Motor neuron (in vitro differentiated cells): ENCODE measurements at regions not wholly inside any gene's neighbourhood (a gene's known extent, or its start where the extent isn't known, plus 50 kb on each side); places are given as distances from the start of the nearest gene placed in this dataset.
A peak's percentile ranks its signal among the peaks of the same experiment; 100 is the strongest.
"Not testable (repeated sequence)": the region's sequence is repeated elsewhere in the genome, so short reads cannot be mapped to it uniquely, and the experiment has no call there.

Source experiments
- ATAC-seq, 8 experiments: fragments of 200-7000 bp; cut with Tn5 transposase; replicated peaks in 6 of 8; 2 replicates each; pipeline ENCODE4 v1.8.0; 2021; ENCODE audit warnings: mild to moderate bottlenecking in 8 of 8, moderate library complexity in 8 of 8
- H3K27ac ChIP-seq, 2 donors: fragments of 250-450 bp; sonication (Bioruptor Pico); 2 replicates each; pipeline ENCODE4 v1.9.0; 2021; ENCODE audit warnings: antibody characterized with exemption in 2 of 2, mild to moderate bottlenecking in 2 of 2, moderate library complexity in 1 of 2
- H3K4me1 ChIP-seq, 2 donors: fragments of 250-450 bp; sonication (Bioruptor Pico); replicated peaks in 1 of 2; 2 replicates each; pipeline ENCODE4 v1.6.1; 2021; ENCODE audit warnings: antibody characterized with exemption in 2 of 2, mild to moderate bottlenecking in 2 of 2, moderate library complexity in 1 of 2
- H3K4me3 ChIP-seq, 5 donors: fragments of 250-450 bp; sonication (Bioruptor Pico); 2 replicates each; pipeline ENCODE4 v1.9.0; 2021; ENCODE audit warnings: antibody characterized with exemption in 5 of 5, mild to moderate bottlenecking in 5 of 5, moderate library complexity in 4 of 5
- WGBS, 10 experiments: fragments of 450-650 bp; shearing (Covaris generic); methylation state at CpG; one replicate each; pipeline ENCODE4 v1.0.0; 2022; 5-methylcytosine and 5-hydroxymethylcytosine counted together
- in situ Hi-C, 9 experiments: fragments of 400-800 bp; cut with MboI; loops; one replicate each; pipeline ENCODE4 v1.15.0; 2021; ENCODE audit warnings: low sequenced_read_pairs in 9 of 9, low pct_unique_long_range_greater_than_20kb in 2 of 9; ENCODE audit not compliant: unreplicated experiment in 9 of 9

DNA sequence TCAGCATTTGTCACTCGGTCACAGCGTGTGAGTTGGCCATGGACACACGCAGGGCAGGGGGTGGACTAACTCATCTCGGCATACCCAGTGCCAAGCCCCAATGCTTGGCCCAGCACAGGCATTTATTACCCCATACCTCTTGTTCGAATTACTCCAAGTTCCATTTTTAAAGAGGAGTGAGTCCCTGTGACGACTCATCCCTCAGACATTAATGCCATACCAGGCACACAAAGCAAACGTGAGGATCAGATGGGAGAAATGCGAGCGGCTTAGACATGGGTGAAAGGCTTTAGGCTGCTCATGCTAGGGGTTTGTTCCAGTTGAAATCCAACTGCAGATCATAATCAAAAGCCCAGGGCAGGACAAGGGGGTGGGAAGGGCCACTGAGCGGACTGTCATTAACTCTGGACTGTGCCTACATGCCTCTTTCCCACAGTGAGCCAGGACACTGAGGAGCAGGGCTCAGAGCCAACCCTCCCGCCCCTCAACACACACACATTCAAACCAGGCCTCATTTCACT, 118.5 kb upstream of the NGF start:
- peaks cover 0 to 7% of the 10 kb centered on the region in 2 donors for H3K4me1 ChIP-seq
- in situ Hi-C loops: loop anchor here in 2 of 9 experiments (25.0 kb wide), 1 partner anchor 319 kb away; no protein-coding TSS in a partner anchor
- no peak overlapping the region for H3K27ac ChIP-seq
- peak in 7 of 8 experiments; percentile 22 to 86 (median 57) for ATAC-seq
- whole genome bisulfite sequencing, 10 experiments: 0 to 92% (median 40%) methylated on average over 1 to 6 of the region's 11 CpGs; no CpG with 5 or more reads in 2 of the 10 experiments
- no peak overlapping the region for H3K4me3 ChIP-seq

DNA sequence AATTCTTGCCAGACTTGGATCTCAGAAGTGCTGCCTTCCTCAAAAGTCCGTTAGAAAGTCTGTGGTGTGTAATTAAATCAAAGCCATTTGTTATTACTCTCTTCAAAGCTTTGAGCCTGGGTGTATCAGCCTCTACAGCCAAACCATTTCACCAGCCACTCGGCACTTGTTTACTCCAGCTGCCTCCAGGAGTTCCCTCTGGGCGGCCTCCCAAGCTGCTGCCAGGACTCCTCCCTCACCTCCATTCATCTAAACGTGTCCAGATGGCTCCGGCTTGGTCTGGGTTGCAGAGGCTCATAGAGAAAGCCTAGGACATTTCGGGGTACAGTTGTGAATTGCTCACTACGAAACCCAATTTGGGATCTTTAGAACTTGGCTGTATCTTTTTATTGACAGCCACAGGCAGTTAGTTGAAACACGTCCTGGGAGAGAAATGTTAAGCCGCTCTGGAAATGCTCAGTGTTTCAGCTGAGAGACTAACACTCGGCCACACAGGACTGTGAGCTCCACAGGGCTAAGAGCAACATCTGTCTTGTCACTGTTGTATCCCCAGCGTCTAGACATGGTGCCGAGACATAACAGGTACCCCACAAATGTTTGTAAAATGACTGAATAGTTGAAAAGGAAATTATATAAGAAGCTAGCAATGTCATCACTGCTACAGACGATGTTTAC, 116.9 kb upstream of the NGF start:
- Histone ChIP-seq H3K4me3 (no peak overlapping the region), H3K4me1 (peaks cover 0 to 7% of the 10 kb centered on the region in 2 donors), H3K27ac (no peak overlapping the region)
- ATAC-seq: peak in 5 of 8 experiments; percentile 38 to 89 (median 60)
- in situ Hi-C loops: loop anchor here in 2 of 9 experiments (25.0 kb wide), 1 partner anchor 318 kb away; no protein-coding TSS in a partner anchor
- WGBS, 10 experiments: 8 to 81% (median 78%) methylated on average over 3 to 11 of the region's 13 CpGs; no CpG with 5 or more reads in 1 of the 10 experiments

DNA sequence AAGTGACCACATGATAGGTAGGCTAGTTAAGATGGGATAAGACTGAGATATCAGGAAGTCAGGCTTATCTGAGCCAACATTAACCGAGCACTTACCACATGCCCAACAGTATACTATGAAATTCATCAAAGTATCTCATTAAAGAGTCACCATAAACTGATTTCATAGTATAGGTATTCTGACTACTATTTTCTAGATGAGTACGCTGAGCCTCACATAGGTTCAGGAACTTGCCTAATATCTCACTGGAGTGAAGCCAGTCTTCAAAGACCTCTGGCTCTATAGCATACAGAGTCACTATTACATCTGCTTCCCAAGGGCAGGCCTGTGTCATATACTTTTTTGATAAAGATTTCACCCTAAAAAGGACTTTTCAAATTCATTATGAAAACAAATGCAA, 115.6 kb upstream of the NGF start:
- 37 to 100% (median 92%) methylated on average over 1 to 2 of the region's 2 CpGs; no CpG with 5 or more reads in 1 of the 10 experiments for WGBS, 10 experiments
- no peak overlapping the region for H3K27ac ChIP-seq
- ATAC-seq: no peak
- peaks cover 0 to 7% of the 10 kb centered on the region in 2 donors for H3K4me1 ChIP-seq
- H3K4me3 ChIP-seq: no peak overlapping the region
- in situ Hi-C loops: loop anchor here in 2 of 9 experiments (25.0 kb wide), 1 partner anchor 316 kb away; no protein-coding TSS in a partner anchor

DNA sequence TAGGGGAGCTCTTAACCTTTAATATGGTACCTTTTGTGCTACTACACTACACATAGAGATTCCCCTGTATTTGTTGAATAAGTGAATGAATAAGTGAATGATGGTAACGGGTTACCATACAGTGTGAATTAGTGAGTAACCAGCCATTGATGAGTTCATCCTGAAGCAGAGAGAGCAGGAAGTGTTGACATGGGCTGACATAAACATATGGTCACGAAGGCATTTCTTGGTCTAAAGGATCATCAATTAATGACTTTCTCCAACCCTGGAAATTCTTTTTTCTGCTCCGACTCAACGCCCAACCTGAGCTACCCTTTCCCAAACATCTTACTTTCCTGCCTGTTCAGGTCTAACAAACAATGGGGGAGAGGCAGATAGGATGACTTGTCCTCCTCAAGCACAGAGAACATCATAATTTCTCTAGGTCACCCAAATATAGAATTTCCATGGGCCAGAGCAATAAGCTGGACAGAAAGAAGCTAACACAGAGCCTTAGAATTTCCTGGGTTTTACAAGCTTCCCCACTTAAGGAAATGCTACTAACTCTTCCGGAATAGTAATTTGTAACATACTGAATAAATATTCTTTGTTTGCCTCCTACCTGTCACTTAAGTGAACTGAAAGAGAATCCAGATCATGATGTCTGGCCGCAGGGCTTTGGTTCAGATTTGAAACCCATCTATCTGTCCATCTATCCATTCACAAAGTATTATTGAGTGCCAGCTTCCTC, 114.7 kb upstream of the NGF start:
- ATAC-seq: no peak
- Histone ChIP-seq H3K4me3 (no peak overlapping the region), H3K4me1 (peaks cover 0 to 7% of the 10 kb centered on the region in 2 donors), H3K27ac (no peak overlapping the region)
- in situ Hi-C loops: loop anchor here in 2 of 9 experiments (25.0 kb wide), 1 partner anchor 315 kb away; no protein-coding TSS in a partner anchor
- WGBS, 10 experiments: 8 to 87% (median 80%) methylated on average over 2 to 6 of the region's 6 CpGs; no CpG with 5 or more reads in 2 of the 10 experiments

DNA sequence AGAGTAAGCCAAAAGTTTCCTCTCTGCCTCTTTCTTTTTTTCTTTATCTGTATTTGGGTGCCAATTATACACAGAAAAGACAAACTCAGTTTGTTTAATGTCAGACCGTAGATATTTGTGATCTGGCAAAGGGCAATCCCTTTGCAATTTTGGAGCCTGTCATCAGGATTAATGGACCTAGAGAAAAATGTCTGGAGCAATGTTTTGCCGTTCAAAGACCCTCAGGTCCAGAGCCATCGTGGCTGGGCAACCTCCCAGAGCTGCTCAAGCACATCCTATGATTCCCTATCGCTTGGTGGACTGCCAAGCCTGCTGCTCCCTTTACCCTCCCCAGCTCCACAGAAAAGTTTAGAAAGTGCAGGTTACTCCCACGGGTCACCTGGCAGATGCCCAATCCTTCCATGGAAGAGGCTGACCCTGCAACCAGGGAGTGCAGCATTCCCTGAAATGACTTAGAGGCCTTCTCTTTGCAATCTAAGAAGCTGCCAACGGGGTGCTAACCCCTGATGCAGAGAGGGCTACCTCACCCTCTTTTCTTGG, 112.5 kb upstream of the NGF start:
- no peak overlapping the region for H3K4me3 ChIP-seq
- ATAC-seq: no peak
- no peak overlapping the region for H3K27ac ChIP-seq
- in situ Hi-C loops: loop anchor here in 2 of 9 experiments (25.0 kb wide), 1 partner anchor 313 kb away; no protein-coding TSS in a partner anchor
- H3K4me1 ChIP-seq: no peaks in the 10 kb centered on the region
- WGBS, 10 experiments: 40 to 93% (median 79%) methylated on average over 1 to 6 of the region's 6 CpGs; no CpG with 5 or more reads in 1 of the 10 experiments

DNA sequence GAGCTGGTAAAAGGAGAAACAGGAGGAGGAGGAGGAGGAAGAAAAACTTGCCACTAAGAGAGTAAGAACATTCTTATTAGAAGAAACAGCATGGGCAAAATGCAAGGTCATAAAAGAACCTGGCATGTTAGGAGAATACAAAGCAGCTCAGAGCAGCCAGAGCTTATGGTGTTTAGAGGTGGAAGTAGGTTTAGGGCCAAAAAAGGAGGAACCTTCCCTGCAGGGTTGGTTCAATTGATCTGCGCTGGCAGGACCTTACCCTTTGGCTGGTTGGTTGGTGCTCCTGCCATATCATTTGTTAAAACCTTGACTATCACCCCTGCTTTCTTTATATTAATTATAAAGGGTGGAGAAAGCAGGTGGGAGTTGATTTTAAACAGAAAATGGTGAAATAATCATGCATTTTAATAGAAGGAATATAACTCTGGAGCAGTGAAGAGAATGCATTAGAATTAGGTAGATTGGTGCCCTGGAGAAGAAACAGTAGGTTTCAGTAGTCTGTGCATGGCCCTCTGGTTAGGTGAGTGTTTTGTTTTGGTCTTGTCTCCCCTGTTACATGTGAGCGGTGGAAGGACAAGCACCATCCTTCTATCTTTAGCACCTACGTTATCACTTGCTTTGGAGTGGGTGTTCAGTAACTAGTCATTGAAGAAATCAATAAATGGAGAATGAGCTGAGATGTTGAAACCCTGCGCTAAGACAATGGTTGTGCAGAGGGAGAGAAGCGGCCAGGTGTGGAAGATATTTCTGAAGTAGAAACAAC, 110.4 kb upstream of the NGF start:
- in situ Hi-C loops: no loop called here
- ATAC-seq: no peak
- Histone ChIP-seq H3K27ac (no peak overlapping the region), H3K4me3 (no peak overlapping the region), H3K4me1 (no peaks in the 10 kb centered on the region)
- WGBS, 10 experiments: 73 to 100% (median 90%) methylated on average over 3 to 5 of the region's 5 CpGs; no CpG with 5 or more reads in 3 of the 10 experiments

DNA sequence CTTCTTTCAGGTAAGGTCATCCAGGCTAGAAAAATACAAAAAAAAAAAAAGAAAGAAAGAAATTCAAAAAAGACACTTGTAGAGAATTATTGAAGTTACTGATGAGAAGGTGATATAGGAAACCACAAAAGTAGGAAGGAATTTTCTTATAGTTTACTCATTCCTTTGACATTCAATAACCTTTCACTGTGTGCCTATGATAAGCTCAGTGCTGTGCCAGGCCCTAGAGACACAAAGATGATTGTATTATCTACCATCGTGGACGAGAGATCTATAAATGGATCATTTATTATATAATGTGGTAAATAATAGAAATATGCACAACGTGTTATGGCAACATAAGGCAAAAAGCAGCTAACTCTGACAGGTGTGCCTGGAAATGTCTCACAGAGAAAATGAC, 109.6 kb upstream of the NGF start:
- no peak overlapping the region for H3K27ac ChIP-seq
- no peak for ATAC-seq
- in situ Hi-C loops: no loop called here
- no peak overlapping the region for H3K4me3 ChIP-seq
- H3K4me1 ChIP-seq: no peaks in the 10 kb centered on the region
- 39 to 100% (median 71%) methylated on average over 1 to 3 of the region's 3 CpGs; no CpG with 5 or more reads in 1 of the 10 experiments for whole genome bisulfite sequencing, 10 experiments

DNA sequence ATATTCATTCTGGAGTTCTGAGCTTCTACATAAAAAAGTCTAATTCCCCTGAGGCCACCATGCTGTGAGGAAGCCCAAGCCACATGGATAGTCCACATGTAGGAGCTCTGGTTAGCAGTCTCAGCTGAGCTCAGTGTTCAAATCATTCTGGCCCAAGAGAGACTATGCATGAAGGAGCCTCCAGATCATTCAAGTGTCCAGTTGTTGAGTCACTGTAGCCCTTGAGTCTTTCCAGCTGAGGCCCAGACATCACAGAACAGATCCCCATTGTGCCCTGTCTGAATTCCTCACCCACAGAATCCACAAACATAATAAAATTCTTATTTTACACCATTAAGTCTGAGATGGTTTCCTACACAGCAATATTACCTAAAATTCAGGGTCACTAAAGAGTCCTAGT, 107.0 kb upstream of the NGF start:
- in situ Hi-C loops: no loop called here
- H3K27ac ChIP-seq: no peak overlapping the region
- H3K4me3 ChIP-seq: no peak overlapping the region
- ATAC-seq: no peak
- H3K4me1 ChIP-seq: no peaks in the 10 kb centered on the region

DNA sequence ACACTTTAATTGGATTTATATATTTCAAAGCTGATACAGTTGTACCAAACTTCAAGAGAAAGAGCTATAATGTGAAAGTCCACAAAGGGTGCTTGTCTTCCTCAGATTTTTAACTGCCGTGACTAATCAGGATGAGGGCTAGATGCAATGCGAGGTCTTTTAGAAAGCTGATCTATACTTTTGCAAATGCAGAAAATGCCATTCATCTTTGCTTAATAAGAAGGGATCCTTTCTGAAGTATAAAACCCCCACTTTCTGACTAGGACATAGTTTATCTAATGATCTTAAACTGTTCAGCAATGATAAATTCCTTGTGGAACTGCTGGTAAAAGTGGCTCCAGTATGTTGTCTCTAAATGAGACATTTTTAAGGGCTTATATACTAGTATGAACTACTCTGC, 102.7 kb upstream of the NGF start:
- in situ Hi-C loops: no loop called here
- 60 to 93% (median 77%) methylated on average over 1 to 2 of the region's 2 CpGs; no CpG with 5 or more reads in 3 of the 10 experiments for WGBS, 10 experiments
- Histone ChIP-seq H3K4me1 (no peaks in the 10 kb centered on the region), H3K27ac (no peak overlapping the region), H3K4me3 (no peak overlapping the region)
- no peak for ATAC-seq

DNA sequence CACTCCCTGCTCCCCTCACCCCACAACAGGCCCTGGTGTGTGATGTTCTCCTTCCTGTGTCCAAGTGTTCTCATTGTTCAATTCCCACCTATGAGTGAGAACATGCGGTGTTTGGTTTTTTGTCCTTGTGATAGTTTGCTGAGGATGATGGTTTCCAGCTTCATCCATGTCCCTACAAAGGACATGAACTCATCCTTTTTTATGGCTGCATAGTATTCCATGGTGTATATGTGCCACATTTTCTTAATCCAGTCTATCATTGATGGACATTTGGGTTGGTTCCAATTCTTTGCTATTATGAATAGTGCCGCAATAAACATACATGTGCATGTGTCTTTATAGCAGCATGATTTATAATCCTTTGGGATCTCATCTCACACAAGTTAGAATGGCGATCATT, 101.5 kb upstream of the NGF start:
- 83 to 100% (median 100%) methylated on average over 1 of the region's 3 CpGs; no CpG with 5 or more reads in 7 of the 10 experiments for WGBS, 10 experiments
- H3K27ac ChIP-seq, in situ Hi-C loops, ATAC-seq, H3K4me3 ChIP-seq, H3K4me1 ChIP-seq: not testable (repeated sequence)

DNA sequence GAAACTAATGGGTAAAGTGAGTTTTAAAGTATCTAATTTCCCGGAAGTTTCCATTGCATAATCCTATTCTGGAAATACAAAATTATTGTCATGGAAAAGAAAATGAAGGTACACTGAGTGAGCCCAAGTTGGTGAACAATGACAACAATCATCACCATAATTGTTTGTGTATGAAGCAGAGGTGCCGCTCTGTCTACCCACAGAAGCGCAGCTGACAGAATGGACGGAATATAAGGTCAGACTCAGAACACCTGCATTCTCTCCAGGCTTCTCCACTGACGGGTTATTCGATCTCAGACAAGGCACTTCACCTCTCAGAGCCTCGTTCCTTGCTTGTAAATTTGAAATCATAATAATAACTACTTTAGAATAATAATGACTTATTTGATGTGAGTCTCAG, 99.1 kb upstream of the NGF start:
- Histone ChIP-seq H3K27ac (no peak overlapping the region), H3K4me1 (no peaks in the 10 kb centered on the region), H3K4me3 (no peak overlapping the region)
- in situ Hi-C loops: no loop called here
- ATAC-seq: no peak
- 14 to 88% (median 73%) methylated on average over 1 to 7 of the region's 7 CpGs for WGBS, 10 experiments

DNA sequence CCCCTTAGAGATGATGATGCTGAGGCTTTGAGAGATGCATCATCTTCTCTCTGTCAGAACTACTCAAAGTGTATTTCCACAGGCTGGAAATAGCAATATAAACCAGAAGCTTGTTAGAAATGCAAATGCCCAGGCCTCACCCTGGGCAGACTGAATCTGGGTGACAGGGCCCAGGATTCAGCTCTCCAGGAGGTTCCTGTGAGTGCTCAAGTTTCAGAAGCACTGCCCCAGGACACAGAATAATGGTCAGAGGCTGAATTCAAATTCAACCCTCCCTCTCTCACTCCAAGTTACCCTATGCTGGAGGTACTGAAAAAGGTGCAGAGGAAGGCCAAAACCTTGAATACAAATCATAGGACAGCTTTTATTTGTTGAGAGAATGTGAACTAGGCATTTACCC, 98.5 kb upstream of the NGF start:
- in situ Hi-C loops: no loop called here
- Histone ChIP-seq H3K4me3 (no peak overlapping the region), H3K4me1 (no peaks in the 10 kb centered on the region), H3K27ac (no peak overlapping the region)
- ATAC-seq: peak in 3 of 8 experiments; percentile 38 to 92 (median 90)
